Activated CD4-positive, alpha-beta T cell treated with anti-CD3 and anti-CD28 coated beads for 24 hours (primary cell): ENCODE measurements at regions not wholly inside any gene's neighbourhood (a gene's known extent, or its start where the extent isn't known, plus 50 kb on each side); places are given as distances from the start of the nearest gene placed in this dataset.
"Not testable (repeated sequence)": the region's sequence is repeated elsewhere in the genome, so short reads cannot be mapped to it uniquely, and the experiment has no call there.

Experiments
- DNase-seq, 2 donors: peaks; one replicate each; pipeline ENCODE4 v3.0.0-alpha.2; 2020; ENCODE audit warnings: low read depth in 2 of 2

DNA sequence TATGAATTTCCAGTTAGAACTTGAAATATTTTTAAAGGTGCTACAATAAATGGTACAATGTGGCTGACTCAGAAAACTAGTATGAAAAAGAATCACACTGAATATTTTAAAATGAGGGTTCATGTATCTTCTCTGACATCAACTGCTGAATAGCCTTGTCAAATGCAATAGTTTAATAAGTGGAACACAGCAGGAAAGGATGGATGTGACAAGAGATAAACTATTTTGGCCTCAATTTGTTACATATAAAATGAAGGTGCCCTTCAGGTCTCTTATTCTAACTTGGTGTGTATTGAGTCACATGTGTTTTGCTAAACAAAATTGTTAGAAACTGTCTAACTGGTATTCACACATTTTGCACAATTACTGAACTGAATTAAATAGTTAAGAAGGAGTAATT lies 1018.4 kb upstream of the PCDH20 start:
- no peak for DNase-seq

DNA sequence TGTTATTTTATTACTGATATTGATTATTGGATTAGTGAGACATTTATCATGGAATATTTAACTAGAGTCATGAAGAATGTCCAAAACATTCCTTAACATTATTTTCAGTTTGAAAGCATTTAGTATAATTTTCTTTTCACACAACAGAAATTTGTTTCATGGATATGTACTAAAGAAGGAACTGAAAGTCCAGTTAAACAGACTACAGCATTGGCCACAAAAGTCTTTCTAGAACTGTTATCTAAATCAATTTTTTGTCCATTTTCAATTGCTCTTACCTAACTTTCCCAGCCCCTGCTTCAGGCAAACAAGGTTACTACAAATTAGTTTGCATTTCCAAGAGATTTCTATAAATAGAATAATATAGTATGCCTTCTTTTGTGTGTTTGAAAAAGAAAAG lies 1018.0 kb upstream of the PCDH20 start:
- DNase-seq, result no peak

DNA sequence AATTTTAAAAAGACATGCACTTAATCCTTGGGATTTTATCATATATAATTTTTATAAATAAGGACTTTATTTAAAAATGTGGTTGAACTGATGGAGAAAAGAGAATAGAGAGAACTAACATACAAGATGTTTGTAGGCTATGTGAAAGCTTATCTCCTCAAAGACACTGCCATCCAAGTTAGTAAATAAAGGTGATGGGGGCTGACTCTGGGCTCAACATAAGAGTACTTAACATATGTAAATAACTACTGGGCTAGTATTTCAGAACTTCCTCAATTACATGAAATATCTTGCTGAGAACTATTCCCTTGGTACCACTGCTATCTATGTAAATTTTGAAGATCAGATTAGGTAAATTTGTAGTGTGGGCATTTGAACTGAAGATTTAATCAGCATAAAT lies 1017.3 kb upstream of the PCDH20 start:
- no peak for DNase-seq

DNA sequence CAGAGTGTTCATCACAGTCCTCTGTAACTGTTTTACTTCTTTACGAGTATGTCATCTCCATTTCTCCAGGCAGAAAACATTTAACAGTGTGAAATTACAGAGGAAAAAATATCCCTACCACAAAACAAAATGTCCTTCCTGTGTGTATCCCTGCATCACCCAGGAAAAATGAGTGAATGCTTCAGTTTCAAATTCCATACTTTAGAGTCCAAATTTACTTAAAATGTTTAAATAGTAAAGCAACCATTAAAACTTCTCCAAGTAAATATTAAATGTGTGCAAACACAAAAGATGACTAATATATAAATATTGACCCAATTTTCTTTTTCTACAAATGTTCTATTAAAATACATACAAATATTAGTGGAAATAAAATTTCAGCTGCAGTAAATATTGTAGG lies 1016.6 kb upstream of the PCDH20 start:
- DNase-seq, result no peak

DNA sequence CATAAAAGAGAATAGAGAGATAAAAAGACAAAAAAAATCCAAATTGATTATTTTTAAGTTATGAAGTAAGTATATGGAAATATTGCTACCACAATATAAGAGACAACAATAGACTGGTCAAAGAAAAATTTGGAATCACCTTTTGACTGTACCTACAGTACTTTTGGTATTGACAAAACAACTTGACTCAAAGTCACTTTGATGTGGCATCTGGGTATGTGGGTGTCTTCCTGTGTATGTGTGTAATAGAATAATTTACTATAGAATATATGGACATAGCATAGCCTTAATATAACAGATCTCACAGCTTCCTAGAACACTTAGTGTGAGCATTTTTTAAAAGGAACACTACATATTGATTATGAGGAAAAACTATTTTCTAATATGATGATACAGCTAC lies 1016.2 kb upstream of the PCDH20 start:
- DNase-seq, result no peak

DNA sequence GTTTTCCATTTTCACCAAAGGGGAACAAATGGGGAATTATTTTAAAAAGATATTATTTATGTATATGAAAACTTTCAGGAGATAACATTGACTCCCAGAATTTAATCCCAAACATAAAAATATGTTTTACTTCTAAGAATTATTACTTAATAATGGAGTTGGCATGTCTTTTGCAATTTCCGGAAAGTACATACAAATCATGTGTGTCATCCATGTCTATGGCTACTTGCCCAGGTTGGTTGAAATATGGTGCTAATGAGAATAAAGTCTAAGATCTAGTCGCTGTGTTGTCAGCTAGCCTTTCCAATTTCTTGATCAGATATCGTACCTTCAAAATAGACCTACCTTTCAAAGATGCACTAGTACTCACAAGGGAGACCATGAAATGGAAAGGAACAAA lies 1003.2 kb upstream of the PCDH20 start:
- no peak for DNase-seq

DNA sequence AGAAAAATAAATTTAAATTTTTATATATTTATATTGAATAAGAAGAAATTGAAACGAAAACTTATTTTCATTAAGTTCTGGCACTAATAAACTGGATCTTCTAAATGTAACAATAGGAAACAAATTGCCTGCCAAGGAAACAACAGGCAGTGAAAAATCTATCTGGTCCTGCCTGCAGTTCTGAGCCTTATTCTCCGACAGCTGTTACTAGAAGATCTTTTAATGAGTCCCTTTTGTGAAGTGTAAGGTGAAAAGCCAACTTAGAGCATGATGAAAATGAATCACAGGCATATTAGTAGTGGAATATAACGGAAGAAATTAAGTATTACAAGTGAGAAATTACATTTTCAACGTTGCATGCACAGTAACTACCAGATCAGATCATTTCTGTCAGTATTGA lies 1002.7 kb upstream of the PCDH20 start:
- DNase-seq, result no peak

DNA sequence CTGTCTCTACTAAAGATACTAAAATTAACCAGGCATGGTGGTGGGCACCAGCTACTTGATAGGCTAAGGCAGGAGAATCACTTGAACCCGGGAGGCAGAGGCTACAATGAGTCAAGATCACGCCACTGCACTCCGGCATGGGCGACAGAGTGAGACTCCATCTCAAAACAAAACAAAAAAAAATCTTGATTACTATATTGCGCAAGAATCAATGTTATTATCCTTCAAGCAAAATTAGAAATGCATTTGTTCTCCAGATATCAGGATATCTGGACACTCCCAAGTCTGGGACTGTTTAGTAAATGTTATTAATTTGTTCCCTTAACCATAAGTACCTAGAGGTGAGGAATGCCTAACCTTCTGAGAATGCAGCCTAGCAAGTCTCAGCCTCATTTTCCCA lies 992.2 kb upstream of the PCDH20 start:
- no peak for DNase-seq

DNA sequence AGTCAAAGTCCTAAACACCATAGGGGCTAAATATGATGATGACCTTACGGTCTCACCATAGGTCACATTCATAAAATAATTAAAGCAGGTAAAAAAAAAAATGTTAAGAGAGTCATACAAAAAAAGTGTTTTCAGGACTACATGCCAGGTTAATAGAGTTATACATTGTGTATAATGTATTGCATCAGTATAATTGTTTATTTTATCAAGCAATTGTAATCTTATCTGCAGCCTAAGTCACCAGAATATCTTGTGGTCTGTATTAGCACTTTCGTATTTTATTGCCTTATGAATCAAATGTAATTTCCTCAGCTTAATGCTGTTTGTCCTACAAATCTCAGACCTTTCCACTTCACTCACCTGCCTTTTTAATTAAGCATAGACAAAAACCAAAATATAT lies 972.9 kb upstream of the PCDH20 start:
- no peak for DNase-seq

DNA sequence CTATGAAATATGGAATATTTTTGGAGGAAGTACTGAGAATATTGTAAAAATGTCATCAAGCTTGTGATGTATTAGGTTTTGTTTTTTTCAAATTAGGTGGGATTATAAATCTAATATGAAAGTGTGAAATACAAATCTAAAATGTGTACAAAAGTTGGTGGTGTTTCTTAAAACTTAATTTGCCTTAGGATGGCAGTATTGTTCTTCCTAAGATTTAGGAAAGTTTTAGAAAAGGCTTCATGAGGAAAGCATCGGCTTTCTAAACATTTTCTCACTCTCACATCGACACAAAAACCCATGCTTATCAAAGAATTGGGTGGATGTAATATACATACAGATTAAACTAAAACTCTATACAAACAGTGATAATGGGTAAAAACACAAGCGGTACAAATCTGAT lies 972.0 kb upstream of the PCDH20 start:
- no peak for DNase-seq

DNA sequence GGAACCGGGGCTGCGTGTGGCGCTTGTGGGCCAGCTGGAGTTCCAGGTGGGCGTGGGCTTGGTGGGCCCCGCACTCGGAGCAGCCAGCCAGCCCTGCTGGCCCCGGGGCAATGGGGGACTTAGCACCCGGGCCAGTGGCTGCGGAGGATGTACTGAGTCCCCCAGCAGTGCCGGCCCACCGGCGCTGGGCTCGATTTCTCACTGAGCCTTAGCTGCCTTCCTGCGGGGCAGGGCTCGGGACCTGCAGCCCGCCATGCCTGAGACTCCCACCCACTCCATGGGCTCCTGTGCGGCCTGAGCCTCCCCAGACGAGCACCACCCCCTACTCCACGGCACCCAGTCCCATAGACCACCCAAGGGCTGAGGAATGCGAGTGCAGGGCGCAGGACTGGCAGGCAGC lies 963.6 kb upstream of the PCDH20 start:
- DNase-seq, result not testable (repeated sequence)

DNA sequence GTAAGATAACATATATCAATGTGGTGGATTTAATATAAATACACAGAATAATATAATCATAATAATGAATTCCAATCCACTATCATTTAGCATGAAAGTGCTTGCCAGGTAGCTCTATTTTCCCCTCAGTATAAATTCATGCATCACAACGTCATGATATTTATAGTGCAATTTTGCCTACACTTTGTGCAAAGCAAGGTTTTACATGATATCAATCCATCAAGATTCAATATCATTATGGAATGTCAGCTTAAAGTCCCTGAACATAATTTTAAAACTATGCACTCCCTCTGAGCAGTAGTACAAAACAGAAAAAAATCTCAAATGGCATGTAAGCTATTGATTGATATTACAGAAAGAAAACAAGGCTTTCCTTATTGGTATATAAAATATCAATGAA lies 962.2 kb upstream of the PCDH20 start:
- DNase-seq, result no peak

DNA sequence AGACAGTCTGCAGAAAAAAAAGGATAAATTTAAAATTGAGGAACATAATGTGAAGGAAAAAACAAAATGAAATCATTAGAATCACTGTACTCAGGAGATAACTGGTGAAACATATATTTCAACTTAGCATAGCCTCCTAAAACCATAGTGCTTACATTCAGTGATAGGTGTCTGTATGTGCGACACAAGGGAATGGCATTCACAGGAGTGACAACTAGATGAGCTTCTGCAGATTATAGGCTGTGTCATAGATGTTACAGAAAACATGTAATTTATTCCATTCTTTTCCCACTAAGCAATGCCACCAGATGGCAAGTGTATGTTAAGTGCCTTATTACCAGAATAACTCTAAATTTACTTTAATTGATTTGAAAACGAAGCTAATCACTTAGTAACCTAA lies 960.0 kb upstream of the PCDH20 start:
- DNase-seq, result no peak

DNA sequence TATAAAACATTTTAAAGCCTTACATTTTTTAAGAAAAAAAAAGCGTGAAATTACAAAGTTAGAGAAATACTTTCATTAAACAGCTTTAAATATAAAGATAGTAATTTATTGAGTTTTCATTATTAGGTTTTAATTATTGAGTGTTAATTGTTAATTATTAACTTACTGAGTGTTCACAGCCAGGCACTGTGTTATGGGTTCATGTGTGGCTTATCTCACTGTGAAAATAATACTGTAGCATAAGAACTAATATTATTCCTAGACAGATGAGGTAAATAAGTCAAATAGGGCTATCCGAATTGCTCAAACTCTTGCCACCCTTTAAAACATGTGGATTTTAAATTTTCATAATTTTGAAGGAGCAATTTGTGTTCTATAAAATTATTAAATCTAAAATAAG lies 956.1 kb upstream of the PCDH20 start:
- no peak for DNase-seq

DNA sequence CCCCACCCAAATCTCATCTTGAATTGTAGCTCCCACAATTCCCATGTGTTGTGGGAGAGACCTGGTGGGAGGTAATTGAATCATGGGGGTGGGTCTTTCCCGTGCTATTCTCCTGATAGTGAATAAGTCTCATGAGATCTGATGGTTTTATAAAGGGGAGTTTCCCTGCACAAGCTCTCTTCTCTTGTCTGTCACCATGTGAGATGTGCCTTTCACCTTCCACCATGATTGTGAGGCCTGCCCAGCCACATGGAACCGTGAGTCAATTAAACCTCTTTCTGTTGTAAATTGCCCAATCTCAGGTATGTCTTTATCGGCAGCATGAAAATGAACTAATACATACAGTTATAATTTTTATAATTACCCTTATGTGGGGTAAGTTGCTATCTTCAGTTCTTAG lies 952.3 kb upstream of the PCDH20 start:
- not testable (repeated sequence) for DNase-seq

DNA sequence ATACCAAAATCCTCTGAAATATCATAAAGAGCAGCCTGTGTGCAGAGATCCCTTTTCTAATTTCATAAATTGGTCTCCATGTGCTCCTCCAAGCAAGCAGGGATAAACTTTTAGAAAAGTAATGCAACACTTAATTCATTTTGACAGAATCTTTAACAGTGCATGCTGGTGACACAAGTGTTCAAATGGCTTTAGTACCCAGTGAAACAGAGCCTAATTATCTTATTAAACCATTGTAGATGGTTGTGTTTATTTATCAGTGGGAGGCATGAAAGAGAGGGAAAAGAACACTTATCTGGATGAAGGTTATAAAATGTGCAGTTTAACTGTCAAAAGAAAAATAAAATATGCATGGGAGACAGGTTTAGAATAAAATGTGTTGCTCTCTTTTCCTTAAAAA lies 945.0 kb upstream of the PCDH20 start:
- DNase-seq, result no peak

DNA sequence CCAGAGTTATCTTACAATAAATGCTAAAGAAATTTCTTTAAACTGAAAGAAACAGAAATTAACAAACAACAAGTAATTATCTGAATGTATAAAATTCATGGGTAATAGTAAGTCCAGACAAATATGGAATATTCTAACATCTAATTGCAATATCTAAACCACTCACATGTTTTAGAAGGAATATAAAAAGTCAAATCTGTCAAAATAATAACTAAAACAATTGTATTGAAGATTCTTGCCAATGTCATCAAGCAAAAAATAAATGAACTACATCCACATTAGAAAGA lies 942.9 kb upstream of the PCDH20 start:
- no peak for DNase-seq

DNA sequence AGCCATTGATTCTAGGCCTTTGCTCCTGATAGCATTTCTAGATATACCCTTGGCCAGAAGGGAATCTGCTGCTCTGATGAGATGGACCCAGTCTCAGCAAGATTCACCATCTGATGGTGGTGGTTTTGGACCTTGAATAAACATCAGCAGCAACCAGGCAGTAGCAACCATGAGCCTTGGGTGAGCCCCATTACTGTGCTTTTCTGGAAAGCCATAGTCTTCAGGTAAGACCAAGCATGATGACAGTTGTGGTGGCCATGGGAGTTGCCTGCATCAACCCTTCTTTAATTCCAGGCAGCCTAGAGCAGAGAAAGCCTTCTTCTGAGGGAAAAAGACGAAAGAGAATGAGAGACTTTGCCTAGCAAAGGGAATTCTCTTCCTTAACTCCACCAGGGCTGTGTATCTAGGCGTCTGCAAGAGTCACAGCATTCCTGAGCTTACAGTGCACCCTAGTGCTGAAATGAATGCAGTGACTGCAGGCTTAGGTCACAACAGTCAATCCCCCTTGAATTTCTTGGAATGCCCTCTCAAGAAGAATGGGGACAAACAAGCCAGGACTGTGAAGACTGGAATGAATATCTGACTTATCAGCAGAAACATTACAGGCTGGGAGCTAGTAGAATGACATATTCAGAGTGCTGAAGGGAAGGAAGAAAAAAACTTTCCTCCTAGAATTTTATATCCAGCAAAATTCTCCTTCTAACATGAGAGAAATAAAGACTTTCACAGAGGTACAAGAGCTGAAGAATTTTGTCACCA lies 942.4 kb upstream of the PCDH20 start:
- no peak for DNase-seq

DNA sequence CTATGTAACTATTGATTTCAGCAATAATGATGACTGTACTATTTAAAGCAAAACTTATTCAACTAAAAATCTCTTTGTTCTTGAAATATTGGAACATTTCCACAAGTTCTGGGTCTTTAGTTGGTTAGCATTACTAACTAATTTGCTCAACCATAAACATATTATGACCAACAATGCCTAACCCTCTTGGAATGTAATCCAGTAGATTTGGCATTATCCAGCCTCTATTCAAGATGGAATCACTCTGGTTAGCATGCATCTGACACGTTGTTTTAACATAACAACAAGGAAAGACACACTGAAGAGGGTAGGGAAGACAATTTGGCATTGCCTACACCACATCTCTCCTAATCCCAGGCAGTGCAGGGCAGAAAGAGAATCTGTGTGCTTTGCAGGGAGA lies 941.3 kb upstream of the PCDH20 start:
- DNase-seq, result no peak

DNA sequence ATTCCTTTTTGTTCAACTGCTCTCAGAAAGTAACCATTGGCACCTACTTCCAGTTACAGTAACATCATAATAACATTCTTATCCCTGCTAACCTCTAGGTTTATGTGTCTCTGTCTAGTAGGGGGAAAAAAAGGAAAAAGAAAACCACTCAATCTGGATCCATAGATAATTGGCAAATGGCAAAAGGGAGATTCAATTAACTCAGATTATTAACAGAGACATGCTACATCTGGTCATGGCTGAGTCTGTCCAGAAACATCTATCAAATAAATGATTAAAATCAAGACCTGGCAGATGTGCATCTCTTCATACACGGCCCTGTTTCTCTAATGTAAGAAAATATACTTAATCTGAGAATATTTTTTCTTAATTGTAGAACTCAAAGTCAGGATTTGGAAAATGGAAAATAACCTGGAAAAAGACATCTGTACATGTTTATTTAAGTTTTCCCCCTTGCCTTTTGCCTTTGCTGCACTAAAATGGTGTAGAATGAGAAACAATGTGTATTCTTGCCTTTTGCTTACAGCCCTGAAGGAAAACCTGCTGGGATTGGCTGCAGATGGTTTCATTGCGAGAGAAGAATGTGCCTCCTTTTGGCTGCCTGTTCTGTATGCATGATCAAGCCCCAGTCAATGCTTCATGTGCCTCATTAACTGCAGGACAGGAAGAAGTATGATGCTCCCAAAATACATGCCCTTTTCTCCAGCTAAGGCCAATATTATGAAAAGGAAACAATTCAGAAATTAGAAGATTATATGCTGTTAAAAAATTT lies 921.6 kb upstream of the PCDH20 start:
- no peak for DNase-seq

DNA sequence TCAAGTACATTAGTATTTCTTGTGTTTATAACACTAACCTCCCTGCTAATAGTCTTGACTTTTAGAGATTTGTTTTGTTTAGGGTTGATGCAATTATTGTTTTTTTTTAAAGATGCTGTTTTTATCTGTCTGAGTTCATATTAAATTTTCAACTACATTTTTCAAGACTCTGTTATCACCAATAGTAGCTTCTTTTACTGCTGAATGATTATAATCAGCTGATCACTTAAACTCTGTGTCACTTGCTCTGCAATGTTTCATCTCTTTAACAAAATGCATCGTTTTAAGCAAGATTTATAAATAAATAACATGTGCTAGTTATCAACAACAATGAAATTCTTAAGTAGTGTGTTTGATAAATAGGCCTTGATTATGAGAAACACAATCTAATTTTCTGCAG lies 920.9 kb upstream of the PCDH20 start:
- DNase-seq, result no peak

DNA sequence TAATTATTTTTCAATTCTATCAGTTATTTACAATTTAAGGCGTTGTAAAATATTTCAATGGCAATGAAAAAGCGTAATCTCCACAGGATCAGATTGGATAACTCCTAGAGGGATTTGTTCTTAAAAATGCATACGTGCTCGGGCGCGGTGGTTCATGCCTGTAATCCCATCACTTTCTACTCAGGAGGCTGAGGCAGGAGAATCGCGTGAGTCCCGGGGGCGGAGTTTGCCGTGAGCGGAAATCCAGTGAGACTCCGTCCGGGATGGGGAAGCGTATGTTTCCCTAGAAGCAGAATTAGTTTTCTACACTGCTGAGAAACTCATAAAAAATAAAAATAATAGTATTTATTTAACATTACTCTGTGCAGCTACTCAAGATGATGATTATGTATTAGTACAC lies 917.8 kb upstream of the PCDH20 start:
- DNase-seq, result no peak

DNA sequence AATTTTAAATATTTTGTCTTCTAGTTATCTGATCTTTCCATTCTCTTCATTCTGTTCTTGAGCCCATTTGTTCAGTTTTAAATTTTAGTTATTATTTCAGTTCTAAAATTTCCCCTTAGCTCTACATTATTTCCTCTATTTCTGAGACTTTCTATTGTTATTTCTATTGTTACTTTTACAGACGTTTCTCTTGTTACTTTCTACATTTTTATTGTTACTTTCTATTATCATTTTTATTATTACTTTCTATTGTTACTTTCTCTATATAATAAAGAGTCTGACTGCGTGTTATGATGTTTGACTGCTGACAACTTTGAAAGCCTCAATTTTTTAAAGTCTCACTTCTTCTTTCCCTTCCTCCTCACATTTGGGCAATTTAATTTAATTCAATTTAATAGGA lies 915.7 kb upstream of the PCDH20 start:
- no peak for DNase-seq

DNA sequence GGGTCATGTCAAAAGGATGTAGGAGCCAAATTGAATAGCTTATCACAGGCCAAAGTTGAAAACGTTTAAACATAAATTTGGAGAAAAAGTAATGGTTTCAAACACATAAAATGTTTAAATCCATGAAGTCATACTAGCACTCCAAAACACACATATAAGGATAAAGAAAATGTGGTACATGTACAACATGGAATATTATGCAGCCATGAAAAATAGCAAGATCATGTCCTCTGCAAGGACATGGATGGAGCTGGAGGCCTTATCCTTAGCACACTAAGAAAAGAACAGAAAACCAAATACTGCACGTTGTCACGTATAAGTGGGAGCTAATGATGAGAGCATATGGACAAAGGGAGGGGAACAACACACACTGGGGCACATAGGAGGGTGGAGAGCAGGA lies 911.7 kb upstream of the PCDH20 start:
- no peak for DNase-seq
